OCI-LY7 (cell line): ENCODE measurements at regions not wholly inside any gene's neighbourhood (a gene's known extent, or its start where the extent isn't known, plus 50 kb on each side); places are given as distances from the start of the nearest gene placed in this dataset.
"Not testable (repeated sequence)": the region's sequence is repeated elsewhere in the genome, so short reads cannot be mapped to it uniquely, and the experiment has no call there.

ENCODE experiments used
- EZH2phosphoT487 ChIP-seq: fragments of 200-600 bp; sonication (generic); IDR thresholded peaks from 2 replicates; pipeline ENCODE4 v1.6.1; 2018; ENCODE audit warnings: low read depth, borderline replicate concordance, mild to moderate bottlenecking, mixed run types, antibody characterized with exemption, low read length, moderate library complexity, mixed read lengths
- TF ChIP-seq, protein P1 (sequence below): fragments of 200-600 bp; sonication (generic); conservative IDR thresholded peaks from 2 replicates; pipeline ENCODE4 v1.5.1; 2014; ENCODE audit warnings: mild to moderate bottlenecking, antibody characterized with exemption, low read length, moderate library complexity, mixed read lengths

DNA sequence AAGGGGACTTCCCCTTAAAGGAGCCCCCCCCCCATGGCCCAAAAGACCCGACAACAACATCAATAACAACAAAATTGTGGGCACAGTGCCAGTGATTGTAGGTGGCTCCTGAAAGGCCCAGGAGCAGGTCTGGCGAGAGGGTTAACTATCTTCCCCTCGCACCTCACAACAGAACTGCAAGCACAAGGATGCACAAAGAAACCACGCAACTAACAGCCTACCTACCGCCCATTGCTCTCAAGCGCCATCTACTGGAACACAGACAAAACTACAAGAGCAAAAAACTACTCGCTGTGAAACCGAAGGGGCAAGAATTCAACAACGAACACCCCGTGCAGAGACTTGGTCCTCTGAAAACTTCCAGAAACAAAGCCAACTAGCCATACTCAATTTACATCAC, 205.6 kb downstream of the SPIN4 start:
- TF ChIP-seq, protein P1, sequence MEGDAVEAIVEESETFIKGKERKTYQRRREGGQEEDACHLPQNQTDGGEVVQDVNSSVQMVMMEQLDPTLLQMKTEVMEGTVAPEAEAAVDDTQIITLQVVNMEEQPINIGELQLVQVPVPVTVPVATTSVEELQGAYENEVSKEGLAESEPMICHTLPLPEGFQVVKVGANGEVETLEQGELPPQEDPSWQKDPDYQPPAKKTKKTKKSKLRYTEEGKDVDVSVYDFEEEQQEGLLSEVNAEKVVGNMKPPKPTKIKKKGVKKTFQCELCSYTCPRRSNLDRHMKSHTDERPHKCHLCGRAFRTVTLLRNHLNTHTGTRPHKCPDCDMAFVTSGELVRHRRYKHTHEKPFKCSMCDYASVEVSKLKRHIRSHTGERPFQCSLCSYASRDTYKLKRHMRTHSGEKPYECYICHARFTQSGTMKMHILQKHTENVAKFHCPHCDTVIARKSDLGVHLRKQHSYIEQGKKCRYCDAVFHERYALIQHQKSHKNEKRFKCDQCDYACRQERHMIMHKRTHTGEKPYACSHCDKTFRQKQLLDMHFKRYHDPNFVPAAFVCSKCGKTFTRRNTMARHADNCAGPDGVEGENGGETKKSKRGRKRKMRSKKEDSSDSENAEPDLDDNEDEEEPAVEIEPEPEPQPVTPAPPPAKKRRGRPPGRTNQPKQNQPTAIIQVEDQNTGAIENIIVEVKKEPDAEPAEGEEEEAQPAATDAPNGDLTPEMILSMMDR, result not testable (repeated sequence)
- TF ChIP-seq EZH2phosphoT487, result not testable (repeated sequence)
